GM12878 (cell line): ENCODE measurements at regions not wholly inside any gene's neighbourhood (a gene's known extent, or its start where the extent isn't known, plus 50 kb on each side); places are given as distances from the start of the nearest gene placed in this dataset.

Experiments used
- E2F4 ChIP-seq: IDR thresholded peaks from 2 replicates; pipeline ENCODE4 v1.6.1; 2012; ENCODE audit warnings: low read depth, low read length, improper control_type of control experiment
- EZH2 ChIP-seq: IDR thresholded peaks from 2 replicates; pipeline ENCODE4 v1.6.1; 2012; ENCODE audit warnings: low read depth, mild to moderate bottlenecking, control low read depth, inconsistent platforms, low read length, borderline replicate concordance; ENCODE audit not compliant: control insufficient read depth
- REST ChIP-seq: IDR thresholded peaks from 2 replicates; pipeline ENCODE4 v1.6.1; 2012; ENCODE audit warnings: mild to moderate bottlenecking, low read depth, low read length
- YY1 ChIP-seq: IDR thresholded peaks from 2 replicates; pipeline ENCODE4 v1.6.1; 2011; ENCODE audit warnings: low read depth, mild to moderate bottlenecking, low read length
- ZBTB40 ChIP-seq: fragments of 450-650 bp; IDR thresholded peaks from 2 replicates; pipeline ENCODE4 v1.6.1; 2016; ENCODE audit warnings: mild to moderate bottlenecking, moderate library complexity, borderline replicate concordance

- TF ChIP-seq YY1 (no peak), REST (no peak), EZH2 (no peak), E2F4 (no peak), ZBTB40 (no peak)
These were observed 203.7 kb upstream of the KIF2B start for GRCh38 chr17:53619025-53619424.
